ENCODE measurements at regions not wholly inside any gene's neighbourhood (a gene's known extent, or its start where the extent isn't known, plus 50 kb on each side); places are given as distances from the start of the nearest gene placed in this dataset.
A peak's percentile ranks its signal among the peaks of the same experiment; 100 is the strongest.

- Histone ChIP-seq H3K36me3 (ENCODE audit: control insufficient read depth, insufficient read depth, low read length) (no peaks in the 10 kb centered on the region), H3K4me3 (ENCODE audit: low read depth, low read length) (no peak overlapping the region), H3K27me3 (ENCODE audit: control insufficient read depth, insufficient read depth, low read length) (no peaks in the 10 kb centered on the region)
- DNase-seq (ENCODE audit: low read depth) = no peak
- TF ChIP-seq, protein P1, sequence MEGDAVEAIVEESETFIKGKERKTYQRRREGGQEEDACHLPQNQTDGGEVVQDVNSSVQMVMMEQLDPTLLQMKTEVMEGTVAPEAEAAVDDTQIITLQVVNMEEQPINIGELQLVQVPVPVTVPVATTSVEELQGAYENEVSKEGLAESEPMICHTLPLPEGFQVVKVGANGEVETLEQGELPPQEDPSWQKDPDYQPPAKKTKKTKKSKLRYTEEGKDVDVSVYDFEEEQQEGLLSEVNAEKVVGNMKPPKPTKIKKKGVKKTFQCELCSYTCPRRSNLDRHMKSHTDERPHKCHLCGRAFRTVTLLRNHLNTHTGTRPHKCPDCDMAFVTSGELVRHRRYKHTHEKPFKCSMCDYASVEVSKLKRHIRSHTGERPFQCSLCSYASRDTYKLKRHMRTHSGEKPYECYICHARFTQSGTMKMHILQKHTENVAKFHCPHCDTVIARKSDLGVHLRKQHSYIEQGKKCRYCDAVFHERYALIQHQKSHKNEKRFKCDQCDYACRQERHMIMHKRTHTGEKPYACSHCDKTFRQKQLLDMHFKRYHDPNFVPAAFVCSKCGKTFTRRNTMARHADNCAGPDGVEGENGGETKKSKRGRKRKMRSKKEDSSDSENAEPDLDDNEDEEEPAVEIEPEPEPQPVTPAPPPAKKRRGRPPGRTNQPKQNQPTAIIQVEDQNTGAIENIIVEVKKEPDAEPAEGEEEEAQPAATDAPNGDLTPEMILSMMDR (IDR thresholded peaks at IDR 0.05; ENCODE audit: insufficient read depth, low read length, severe bottlenecking) = no peak
- FAIRE-seq = no peak
Observed at GRCh38 chr13:107031716-107032115, 463.8 kb upstream of the ARGLU1 start.

DNA sequence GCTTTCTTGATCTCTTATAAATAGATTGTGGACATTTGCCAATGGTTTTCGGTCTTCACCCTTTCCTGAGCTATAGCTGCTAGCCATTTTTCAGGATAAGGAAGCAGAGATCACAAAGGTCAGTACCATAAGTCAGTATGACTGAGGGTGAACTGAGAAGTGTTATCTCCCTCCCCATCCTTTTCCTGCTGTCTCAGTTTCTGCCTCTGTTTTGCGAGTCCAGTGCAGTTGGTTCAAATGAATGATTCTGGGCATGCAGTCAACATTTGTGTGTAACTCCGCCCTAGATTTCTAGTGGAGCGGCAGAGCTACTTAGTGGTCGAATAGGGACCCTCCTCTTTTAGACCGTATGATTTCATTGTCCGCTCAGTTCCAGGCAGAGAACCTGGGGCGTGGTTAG, 460.8 kb upstream of the ARGLU1 start:
- no peak for DNase-seq (ENCODE audit: low read depth)
- no peak overlapping the region for H3K4me3 ChIP-seq (ENCODE audit: low read depth, low read length)
- TF ChIP-seq, protein P1 (IDR thresholded peaks at IDR 0.05; ENCODE audit: insufficient read depth, low read length, severe bottlenecking) = no peak
- peak; percentile 36 for FAIRE-seq
- no peaks in the 10 kb centered on the region for H3K27me3 ChIP-seq (ENCODE audit: control insufficient read depth, insufficient read depth, low read length)
- H3K36me3 ChIP-seq (ENCODE audit: control insufficient read depth, insufficient read depth, low read length) = no peaks in the 10 kb centered on the region

GRCh38 chr13:107025991-107026390, 458.1 kb upstream of the ARGLU1 start:
- FAIRE-seq (no peak), DNase-seq (ENCODE audit: low read depth) (peak; percentile 62)
- H3K27me3 ChIP-seq (ENCODE audit: control insufficient read depth, insufficient read depth, low read length) = no peaks in the 10 kb centered on the region
- no peak overlapping the region for H3K4me3 ChIP-seq (ENCODE audit: low read depth, low read length)
- no peaks in the 10 kb centered on the region for H3K36me3 ChIP-seq (ENCODE audit: control insufficient read depth, insufficient read depth, low read length)
- TF ChIP-seq, protein P1 (IDR thresholded peaks at IDR 0.05; ENCODE audit: insufficient read depth, low read length, severe bottlenecking) = no peak

DNA sequence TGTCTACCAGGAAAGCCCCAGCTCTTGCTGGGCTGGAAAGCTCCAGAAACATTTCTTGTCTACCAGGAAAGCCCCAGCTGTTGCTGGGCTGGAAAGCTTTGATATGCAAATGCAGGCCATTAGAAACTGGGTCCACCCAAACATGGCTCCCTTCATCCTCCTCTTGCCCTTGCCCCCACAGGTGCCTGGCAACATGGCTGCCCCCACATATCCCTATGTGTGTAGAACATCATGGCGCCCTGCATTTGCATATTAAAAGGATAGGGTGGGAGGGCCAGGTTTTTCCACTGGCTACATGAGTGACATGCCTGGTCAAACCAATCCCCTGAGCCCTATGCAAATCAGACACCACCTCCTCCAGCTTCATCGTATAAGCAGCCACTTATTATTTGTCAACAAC, 455.4 kb upstream of the ARGLU1 start:
- FAIRE-seq (no peak), DNase-seq (ENCODE audit: low read depth) (no peak)
- no peaks in the 10 kb centered on the region for H3K27me3 ChIP-seq (ENCODE audit: control insufficient read depth, insufficient read depth, low read length)
- no peak overlapping the region for H3K4me3 ChIP-seq (ENCODE audit: low read depth, low read length)
- no peaks in the 10 kb centered on the region for H3K36me3 ChIP-seq (ENCODE audit: control insufficient read depth, insufficient read depth, low read length)
- TF ChIP-seq, protein P1 (IDR thresholded peaks at IDR 0.05; ENCODE audit: insufficient read depth, low read length, severe bottlenecking) = no peak

GRCh38 chr13:107020393-107020792, 452.5 kb upstream of the ARGLU1 start:
- TF ChIP-seq, protein P1 (IDR thresholded peaks at IDR 0.05; ENCODE audit: insufficient read depth, low read length, severe bottlenecking) = no peak
- no peaks in the 10 kb centered on the region for H3K36me3 ChIP-seq (ENCODE audit: control insufficient read depth, insufficient read depth, low read length)
- FAIRE-seq = no peak
- no peak overlapping the region for H3K4me3 ChIP-seq (ENCODE audit: low read depth, low read length)
- no peaks in the 10 kb centered on the region for H3K27me3 ChIP-seq (ENCODE audit: control insufficient read depth, insufficient read depth, low read length)
- no peak for DNase-seq (ENCODE audit: low read depth)

- FAIRE-seq = no peak
- TF ChIP-seq, protein P1 (IDR thresholded peaks at IDR 0.05; ENCODE audit: insufficient read depth, low read length, severe bottlenecking) = no peak
- DNase-seq (ENCODE audit: low read depth) = no peak
- Histone ChIP-seq H3K27me3 (ENCODE audit: control insufficient read depth, insufficient read depth, low read length) (no peaks in the 10 kb centered on the region), H3K36me3 (ENCODE audit: control insufficient read depth, insufficient read depth, low read length) (no peaks in the 10 kb centered on the region), H3K4me3 (ENCODE audit: low read depth, low read length) (no peak overlapping the region)
Observed at GRCh38 chr13:107018285-107018684, 450.3 kb upstream of the ARGLU1 start.

Data from bronchial epithelial cell (primary cell).